Left hindlimb (tissue), 1 donor: ENCODE measurements at regions not wholly inside any gene's neighbourhood (a gene's known extent, or its start where the extent isn't known, plus 50 kb on each side); places are given as distances from the start of the nearest gene placed in this dataset.
"Not testable (repeated sequence)": the region's sequence is repeated elsewhere in the genome, so short reads cannot be mapped to it uniquely, and the experiment has no call there.

Experiments
- DNase-seq: peaks from one replicate; pipeline ENCODE4 v3.0.0-alpha.2; 2018

DNA sequence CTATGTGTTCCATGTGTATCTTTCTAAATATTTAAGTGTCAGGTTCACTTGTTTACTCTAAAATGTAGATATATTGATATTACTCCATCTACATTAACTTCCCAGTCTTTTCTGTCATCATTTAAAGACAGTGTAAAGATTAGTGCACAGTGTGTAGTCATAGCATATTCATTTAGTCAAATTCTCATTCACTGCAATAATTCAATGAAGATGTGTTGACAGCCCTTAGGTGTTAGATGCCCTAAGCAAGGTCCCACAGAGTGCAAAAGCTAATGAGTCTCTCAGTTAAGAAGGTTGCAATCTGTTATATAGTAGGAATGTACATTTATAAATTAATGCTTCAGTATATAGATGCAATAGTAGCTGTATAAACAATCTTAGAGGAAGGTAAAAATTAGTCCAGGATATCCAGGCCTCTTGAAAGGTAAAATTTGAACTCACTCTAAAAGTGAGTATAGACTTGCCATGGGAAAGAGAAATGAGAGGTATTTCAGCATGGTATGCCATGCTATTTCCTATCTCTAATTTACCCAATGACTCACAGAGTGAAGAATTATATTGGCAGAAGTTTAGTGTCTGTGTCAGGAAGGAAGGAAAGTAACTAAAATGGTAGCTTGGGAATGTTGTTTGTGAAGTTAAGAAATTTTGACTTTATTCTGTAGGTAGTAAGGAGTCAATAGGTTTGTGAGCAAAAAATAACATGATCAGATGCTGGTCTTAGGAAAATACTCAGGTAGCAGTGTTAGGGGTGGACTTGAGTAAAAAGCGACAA lies 969.9 kb upstream of the CITED2 start:
- no peak for DNase-seq

DNA sequence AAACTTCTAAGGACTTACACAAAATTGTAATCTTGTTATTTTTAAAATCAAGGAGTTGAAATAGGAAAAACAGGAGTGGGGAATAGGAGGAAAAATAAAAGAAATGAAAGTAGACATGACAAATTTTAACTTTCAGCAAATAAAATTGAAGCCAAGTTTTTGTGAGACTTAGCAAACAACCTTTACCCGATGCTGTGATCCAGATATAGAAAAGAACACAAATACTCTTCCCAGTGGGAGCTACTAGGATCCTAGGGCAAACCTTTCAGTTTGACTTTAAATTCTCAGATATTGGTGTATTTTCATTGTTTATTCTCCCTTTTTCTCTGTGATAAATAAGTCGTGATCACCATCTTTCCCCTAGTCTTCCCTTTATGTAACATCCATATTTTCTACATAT lies 968.7 kb upstream of the CITED2 start:
- DNase-seq, result no peak

DNA sequence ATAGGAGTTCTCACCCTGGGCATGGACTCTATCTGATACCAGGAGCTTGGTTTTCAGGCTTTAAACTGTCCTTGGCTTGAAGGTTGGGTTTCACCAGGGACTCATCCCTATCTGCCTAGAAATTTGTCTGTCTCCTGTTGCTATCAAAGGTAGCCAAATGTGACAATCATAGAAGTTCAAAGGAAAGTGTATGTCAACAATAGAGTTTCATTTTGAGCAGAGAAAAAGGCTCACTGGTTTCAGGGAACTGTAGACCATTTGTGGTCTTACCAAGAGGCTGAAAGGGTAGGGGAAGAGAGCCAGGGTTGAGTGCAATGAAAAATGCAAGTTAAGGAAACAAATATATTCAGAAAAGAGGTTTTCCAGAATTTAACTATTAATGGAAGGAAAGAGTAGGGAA lies 966.8 kb upstream of the CITED2 start:
- DNase-seq, result no peak

DNA sequence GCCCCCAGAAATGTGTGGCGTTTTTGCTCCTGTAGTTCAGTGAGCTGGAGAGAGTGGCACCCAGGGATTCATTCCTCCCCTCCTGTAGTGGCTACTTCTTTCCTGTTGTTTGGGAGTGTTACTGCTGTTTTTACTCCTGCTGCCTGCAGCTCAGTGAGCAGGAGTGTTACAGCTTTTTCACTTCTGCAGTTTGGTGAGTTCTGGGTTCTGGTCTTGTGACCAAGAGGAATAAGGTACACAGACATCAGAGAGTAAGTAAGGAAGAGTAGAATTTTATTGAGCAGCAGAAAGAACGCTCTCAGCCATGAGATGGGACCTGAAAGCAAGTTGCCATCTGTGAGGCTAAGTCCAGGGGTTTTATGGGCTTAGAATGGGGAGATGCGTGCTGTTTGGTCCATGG lies 966.3 kb upstream of the CITED2 start:
- DNase-seq, result no peak

DNA sequence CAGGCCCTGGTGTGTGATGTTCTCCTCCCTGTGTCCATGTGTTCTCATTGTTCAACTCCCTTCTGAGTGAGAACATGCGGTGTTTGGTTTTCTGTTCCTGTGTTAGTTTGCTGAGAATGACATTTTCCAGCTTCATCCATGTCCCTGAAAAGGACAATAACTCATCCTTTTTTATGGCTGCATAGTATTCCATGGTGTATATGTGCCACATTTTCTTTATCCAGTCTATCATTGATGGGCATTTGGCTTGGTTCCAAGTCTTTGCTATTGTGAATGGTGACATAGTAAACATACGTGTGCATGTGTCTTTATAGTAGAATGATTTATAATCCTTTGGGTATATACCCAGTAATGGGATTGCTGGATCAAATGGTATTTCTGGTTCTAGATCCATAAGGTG lies 964.6 kb upstream of the CITED2 start:
- not testable (repeated sequence) for DNase-seq

DNA sequence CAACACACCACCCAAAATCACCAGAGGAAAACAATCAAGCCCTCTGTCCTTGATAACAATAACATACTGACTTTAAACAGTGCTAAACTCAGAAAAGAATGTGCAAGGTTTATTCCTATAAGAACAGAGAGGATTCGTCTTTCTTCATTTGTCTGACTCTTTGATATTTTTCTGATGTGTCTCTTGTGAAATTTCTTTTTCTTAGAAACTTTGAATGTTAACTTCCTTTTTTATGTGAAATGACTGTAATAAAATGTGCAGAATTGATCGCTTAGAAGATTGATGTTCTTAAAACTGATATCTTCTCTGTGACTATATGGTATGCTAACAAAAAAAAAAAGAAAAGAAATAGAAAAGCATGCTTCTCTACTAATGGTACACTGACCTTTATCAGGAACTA lies 947.4 kb upstream of the CITED2 start:
- DNase-seq, result no peak

DNA sequence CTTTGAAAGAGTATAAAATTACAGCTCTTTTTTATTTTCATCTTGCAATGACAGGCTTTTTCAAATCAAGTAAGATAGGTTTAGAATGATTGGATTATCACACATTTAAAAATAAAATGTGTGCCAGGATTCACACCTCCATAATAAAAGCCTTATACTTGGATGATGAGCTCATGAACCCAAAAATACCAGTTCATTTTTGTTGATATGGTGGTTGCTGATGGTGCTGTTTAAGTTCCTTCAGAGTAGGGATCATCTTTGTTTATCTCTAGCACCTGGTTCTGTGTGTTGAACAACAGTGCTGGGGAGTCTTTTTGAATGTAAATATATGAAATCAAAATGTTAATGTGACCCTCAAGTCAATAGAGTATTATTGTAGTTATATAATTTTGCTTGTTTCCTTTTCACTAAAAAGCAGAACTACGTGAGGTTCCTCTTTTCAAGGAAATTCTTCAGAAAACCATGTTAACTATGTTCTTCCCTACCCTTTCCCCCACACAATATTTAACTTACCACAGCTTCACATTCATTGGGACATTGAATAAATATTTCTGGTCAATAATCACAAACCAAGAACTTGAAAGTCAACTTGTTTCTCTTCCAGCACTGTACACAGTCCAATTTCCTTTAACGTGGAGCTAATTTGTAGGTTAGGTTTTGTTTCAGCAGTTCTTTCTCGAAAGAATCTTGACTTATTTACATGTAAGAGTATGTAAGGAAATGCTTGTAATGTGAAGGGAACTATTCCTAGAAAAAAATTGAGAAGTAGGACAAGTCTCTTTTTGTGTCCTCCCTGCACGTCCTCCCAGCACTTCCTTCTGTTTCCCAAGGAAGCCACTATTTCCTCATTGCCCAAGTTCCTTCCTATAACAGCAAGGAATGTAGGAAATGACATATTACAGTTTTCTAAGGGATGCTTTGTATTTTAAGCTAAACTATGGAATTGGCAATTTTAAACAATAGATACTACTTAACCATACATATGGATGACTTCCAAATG lies 945.9 kb upstream of the CITED2 start:
- DNase-seq, result no peak

DNA sequence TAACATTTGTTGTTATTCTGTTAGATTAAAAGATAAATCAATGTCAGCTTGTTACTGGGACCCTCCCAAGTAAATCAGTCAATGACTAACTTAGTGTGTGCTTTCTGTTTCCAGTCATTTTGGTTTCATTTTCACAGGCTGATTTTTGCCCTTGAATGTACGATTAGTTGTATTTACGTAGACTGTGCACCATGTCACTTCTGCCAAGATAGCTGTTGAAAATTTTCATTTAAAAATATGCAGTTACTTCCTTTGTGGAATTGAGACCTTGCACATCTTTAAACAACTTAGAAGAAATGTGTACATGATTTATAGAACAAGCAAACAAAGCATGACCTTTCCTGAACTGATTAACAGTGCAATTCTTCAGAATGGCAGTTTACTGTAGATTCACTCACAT lies 944.8 kb upstream of the CITED2 start:
- DNase-seq, result no peak

DNA sequence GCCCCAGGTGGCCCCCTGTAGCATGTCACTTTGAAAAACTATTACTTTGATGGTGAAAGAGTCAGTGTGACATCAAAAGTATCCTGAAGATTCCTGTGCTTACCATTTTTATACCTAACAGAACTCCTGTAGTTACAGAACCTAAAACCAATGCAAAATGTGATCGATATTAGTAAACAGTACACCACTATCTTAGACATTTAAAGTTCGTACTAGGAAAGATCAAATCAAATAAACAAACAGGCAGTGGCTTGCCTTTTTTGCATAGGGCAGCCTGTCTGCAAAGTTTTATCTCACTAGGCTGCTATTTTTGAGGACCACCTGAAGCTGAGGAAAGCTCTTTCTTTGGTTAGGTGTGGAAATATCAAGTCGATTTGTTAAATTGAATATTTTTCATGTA lies 944.0 kb upstream of the CITED2 start:
- DNase-seq, result no peak

DNA sequence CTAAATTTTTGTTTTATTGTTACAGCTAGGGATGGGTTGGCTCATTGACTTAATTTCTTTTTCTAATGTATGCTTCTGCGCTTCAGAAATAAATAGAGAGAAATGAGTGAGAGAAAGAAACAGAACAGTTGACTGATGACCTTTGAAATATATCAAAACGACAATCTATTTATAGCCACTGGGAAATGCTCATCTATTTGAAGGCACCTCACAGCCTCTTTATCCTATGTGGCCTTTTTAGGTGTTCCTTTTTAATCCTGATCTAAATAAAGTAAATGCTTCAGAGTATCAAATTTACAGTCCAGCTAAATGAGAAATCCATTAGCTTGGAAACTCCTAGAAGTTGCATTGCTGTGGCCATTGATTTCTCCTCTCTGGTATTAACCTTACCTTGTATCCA lies 943.5 kb upstream of the CITED2 start:
- no peak for DNase-seq

DNA sequence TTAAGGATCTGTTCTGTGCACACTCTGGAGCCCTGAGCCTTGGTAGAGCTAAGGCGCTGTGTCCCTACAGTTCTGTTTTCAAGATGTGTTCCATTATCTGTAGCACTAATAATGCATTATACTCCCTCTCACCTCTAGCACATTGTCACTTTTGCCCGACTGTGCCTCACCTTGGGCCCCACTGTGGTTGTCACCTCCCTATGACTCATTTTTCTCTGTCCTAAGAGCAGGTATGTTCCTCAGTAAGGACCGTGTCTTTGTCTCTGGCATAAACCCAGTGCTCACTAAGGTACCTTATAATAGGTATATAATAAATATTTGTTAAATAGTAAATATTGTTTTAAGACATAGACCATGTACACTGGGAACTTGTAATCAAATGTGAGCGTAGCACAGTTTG lies 942.5 kb upstream of the CITED2 start:
- DNase-seq, result no peak

DNA sequence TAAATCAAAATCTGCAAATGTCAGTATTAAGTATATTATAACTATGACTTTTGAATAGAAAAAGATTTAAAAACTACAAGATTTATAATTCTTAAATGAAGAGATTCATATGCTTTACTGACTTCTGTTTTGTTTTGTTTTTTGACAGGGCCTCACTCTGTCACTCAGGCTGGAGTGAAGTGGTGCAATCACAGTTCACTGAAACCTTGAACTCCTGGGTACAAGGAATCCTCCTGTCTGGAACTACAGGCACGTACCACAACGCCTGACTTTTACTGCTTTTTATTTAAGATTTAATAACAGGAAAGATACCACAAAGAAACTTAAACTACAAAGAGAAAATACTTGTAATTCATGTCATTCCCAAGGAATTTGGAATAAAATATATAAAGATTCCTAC lies 940.2 kb upstream of the CITED2 start:
- no peak for DNase-seq

DNA sequence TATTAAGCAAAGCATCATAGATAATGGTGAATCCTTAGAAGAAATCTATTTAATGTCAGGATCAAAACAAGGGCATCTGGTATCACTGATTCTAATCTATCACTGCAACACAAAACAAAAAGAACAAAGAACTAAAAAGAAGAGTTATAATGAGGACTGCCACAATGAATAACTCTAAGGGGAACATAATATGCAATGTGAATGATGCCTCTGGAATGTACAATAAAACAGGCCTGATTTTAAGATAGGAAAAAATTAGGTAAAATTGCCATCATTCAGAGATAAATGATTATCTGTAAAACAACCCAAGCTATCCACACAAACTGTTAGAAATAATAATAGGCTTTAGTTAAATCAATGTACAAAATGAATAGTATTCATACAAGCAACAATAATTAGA lies 936.7 kb upstream of the CITED2 start:
- DNase-seq, result no peak

DNA sequence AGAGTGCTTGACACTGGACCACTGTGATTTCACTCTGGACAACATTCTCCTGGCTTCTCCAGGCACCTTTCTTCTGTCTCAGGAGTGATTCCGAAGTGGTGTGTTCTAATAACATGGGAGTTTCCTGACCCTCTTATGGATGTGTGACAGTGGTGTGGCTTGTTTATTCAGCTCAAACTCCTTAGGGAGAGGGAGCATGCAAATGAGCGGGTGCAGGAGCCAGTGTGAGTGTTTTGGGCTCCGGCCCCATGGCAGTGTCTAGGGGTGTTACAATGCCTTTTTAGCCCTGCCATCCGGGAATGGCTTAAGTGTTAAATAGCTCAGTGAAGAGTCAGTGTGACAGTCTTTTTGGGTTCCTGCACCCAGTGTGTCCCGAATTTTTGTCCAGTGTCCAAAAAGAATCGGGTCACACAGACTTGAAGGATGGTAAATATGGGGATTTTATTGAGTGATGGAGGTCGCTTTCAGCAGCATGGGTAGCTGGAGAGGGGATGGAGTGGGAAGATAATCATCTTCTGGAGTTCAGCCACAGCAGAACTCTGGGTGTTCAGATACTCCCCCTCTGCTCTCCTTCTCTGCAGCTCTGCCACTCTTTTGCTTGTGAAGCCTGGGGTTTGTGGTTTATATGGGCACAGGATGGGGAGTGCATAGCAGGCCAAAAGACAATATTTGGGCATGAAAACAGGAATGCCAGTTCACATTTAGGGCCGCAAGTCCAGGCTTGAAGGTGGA lies 928.9 kb upstream of the CITED2 start:
- no peak for DNase-seq

DNA sequence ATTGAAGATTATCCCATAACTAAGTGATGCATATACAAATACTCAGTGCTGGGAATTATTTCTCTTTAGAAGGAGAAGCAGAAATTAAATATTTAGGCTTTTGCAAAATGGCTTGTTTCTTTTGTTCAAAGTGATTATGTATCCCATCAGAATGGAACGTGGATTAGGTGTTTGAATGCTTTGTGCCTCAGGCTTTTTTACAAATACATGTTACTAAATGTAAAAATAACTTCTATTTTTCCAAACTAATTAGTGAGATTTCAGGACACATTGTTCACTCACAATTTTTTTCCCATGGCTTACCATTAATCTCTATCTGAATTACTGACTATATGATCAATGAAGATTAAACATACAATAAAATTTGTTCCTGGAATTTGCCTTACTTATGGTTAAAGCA lies 925.9 kb upstream of the CITED2 start:
- no peak for DNase-seq

DNA sequence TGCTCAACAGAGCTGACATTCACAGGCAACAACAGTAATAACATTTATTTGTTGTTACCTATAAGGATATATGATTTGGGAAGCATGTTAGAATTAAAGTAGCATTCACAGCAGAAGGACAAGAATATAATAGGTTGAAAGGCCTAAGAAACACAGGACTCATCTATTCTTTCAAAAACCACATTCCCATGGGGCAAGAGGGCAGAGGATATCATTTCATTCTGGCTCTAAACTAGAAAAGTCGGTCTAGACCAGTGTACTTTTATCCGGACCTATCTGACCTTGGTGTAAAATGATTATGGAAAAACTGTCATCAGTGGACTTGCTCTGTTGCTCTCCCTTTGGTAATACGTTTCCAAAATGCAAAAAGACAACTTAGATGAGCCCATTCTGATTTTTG lies 914.7 kb upstream of the CITED2 start:
- DNase-seq, result no peak

DNA sequence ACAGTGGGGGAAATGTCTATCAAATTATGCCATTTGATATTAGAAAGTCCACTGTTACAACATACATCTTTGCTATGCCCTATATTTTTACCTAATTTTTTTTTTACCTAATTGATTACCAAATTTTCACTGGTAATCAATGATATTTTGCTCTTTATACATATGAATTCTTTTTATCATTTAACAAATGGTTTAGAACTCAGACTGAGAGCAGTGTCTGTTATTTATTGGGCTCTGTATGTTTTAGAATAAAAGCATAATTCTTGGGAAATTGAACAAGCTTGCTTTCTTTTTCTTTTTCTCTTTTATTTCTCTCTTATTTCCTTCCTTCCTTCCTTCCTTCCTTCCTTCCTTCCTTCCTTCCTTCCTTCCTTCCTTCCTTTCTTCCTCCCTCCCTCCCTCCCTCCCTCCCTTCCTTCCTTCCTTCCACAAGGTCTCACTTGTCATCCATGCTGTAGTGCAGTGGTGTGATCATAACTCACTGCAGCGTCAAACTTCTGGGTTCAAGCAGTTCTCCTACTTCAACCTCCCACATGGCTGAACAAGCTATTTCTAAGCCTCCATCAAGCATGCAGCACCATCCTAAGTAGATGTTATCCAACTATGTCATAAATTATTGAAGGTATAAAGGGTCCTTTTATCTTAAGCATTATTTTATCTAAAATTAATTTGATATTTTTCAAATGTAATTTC lies 911.7 kb upstream of the CITED2 start:
- no peak for DNase-seq

DNA sequence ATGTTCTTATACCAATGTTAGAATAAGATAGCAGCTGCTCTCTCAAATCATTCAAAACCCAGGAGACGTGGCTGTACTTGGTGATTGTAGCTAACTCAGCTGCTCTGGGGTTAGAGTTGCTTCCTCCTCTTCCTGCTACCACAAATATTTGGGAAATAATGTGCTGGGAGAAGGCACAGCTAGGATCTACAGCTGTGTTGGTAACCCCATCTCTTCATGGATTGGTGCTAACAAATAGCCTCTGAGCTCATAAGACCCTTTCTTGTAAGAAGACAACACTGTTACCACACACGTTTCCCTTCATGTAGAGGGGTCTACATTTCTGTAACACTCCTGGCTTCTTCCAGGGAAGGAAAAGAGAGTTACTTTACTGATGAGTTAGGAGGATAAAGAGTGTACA lies 911.0 kb upstream of the CITED2 start:
- DNase-seq, result no peak

DNA sequence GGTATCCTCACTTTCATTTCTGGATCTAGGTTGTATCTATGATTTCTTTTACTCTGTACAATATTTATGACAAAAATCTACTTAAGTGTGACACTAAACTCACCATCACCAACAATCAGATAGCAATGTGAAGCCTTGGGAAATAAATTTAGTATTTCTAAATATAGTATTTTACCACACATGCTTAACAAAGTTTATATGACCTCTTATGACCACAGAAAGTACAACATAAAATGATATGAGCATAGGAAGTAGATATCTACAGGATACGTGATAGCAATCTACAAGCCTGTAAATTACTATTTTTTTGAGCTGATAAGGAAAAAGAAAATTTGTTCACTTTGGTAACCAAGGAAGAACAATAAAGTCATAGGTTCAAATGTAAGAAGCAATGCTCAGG lies 910.4 kb upstream of the CITED2 start:
- DNase-seq, result no peak

DNA sequence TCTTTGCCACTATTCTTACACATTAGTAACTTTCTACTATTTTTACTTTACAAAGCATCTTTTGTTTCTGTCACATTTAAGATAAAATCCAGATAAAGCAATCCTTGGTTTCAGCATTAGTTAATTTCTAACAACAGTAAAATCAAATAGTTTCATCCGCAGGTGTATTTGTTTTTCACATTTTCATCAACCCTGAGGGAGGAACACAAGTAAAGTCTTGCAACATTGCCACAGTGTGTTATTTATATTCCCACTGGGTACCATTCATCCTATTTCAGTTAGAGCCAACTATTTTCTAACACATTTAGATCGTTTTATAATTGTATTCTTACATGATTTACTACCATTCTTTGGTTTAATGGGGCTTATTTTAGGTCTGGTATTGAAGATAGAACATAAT lies 908.7 kb upstream of the CITED2 start:
- no peak for DNase-seq

DNA sequence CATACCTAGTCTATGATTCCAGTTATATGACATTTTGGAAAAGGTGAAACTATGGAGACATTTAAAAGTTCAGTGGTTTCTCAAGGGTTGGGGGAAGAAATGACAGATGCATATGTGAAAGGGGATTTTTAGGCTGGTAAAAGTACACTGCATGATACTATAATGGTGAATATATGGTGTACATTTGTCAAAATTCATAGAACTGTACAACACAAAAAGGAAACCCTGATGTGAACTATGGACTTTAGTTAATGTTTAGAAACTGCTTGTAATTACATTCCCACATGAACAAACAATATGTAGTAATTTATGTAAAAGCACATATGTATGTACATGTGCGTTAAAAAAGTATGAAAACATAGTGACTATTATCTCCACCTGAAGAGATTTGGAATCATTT lies 907.3 kb upstream of the CITED2 start:
- no peak for DNase-seq

DNA sequence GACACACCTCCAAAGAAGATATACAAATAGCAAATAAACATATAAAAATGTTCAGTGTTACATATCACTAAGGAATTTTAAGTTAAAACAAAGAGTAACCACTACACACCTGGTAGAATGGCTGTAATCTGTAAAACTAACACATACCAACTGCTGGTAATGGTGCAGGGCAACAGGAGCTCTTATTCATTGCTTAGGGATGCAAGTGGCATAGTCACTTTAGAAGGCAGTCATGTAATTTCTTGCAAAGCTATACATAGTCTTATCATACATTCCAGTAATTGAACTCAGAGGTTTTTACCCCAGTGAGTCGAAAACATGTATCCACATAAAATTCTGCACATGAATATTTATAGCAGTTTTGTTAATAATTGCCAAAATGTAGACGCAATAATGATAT lies 906.8 kb upstream of the CITED2 start:
- no peak for DNase-seq

DNA sequence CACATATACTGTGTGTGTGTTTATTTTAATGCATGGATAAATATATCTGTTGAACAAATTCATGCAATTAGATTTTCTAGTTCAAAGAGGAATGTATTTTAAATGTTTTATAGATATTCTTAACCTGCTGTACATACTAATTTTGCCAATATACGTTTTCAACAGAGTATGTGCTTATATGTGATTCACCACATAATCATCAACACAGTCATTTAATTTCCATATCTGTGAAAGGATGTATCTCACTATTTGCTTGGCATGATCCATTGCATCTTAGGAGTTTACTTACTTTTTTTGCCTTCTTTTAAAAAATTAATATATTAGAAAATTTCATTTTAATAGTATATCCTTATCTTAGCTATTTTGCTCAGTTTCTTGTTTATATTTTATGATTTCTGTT lies 902.3 kb upstream of the CITED2 start:
- DNase-seq, result no peak
